IPS DF 4.7 (cell line): ENCODE measurements at regions not wholly inside any gene's neighbourhood (a gene's known extent, or its start where the extent isn't known, plus 50 kb on each side); places are given as distances from the start of the nearest gene placed in this dataset.
"Not testable (repeated sequence)": the region's sequence is repeated elsewhere in the genome, so short reads cannot be mapped to it uniquely, and the experiment has no call there.

Experiments used
- DNase-seq: peaks from one replicate; pipeline ENCODE4 v3.0.0-alpha.2; 2013; ENCODE audit warnings: low spot score; ENCODE audit errors: extremely low read depth

GRCh38 chr6:71199736-71200135, 88.9 kb upstream of the OGFRL1 start:
- no peak for DNase-seq

DNA sequence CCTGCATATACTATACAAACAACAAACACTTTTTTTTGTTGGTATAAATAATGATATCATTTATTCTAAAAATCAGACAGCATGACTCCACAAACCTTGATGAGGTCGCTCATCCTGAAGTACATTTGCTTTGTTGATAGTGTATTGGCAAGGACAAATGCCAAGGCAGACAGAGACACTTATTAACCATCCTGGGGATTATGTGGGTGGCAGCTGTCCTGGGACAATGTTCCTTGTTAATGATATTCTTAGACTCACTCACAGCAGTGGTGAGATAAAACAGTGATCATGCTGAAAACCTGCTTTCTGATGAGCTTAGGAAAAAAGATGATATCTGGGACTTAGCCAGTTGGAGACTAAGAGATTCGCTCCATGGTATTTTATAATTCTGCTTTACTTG, 85.4 kb upstream of the OGFRL1 start:
- DNase-seq = no peak

DNA sequence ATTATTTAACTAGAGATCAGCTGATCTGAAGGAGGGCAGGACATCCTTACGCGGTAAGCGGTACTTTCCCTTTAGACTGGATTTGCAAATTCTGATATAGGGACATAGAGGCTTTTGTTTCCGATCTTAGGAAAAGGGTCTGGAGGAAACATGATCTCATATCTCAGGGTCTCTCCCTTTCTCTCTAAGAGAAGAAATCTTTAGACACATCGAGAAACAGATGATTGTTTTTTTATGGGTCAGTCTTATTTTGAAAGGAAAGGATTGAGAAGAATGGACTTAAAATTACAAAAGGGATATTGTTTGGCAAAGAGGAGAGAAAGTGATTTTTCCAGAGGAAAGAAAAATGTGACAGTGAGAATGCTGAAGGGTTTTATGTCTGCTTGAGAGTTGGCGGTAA, 83.9 kb upstream of the OGFRL1 start:
- DNase-seq = no peak

DNA sequence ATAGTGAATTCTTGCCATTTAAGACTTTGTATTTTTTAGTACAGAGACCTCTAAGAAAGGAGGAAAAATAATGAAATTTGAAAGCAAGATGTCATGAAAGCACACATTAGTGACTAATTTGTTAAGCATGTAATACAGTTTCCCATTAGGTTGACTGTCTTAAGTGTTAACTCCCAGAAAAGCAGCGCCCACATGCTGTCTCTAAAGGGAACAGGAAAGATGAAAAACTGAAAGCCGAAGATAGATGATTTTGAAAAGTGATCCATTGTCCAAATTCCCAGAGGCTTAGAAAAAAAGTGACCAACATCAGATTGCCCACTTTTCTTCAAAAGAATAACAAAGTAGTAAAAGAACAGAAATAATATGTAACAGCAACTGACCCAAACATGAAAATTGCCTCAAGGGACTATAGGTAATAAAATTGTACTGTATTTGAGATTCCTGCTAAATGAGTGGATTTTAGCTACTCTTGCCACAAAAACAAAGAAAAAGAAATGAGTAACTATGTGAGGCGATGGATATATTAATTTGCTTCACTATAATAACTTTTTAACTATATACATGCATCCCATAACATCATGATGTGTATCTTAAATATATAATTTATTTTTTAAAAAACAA, 83.2 kb upstream of the OGFRL1 start:
- DNase-seq = no peak

DNA sequence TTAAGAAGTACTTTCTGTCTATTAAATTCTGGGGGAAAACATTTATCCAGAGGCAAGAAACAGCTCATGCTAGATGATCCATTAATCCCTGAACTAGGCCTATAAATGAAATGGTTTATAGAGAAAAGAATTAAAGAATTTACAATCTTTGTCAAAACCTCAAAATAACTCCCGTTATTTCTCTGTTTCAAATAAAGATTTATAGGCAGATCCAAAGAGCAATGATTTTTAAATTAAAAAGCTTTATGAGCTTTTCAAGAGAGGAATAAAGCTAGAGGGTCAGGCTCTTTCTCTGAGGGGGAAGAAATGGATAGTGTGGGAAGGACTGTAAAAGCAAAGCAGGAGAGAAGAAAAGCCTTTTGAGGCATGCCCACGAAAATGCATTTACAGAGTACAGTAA, 82.5 kb upstream of the OGFRL1 start:
- no peak for DNase-seq

GRCh38 chr6:71209206-71209605, 79.4 kb upstream of the OGFRL1 start:
- DNase-seq = no peak

DNA sequence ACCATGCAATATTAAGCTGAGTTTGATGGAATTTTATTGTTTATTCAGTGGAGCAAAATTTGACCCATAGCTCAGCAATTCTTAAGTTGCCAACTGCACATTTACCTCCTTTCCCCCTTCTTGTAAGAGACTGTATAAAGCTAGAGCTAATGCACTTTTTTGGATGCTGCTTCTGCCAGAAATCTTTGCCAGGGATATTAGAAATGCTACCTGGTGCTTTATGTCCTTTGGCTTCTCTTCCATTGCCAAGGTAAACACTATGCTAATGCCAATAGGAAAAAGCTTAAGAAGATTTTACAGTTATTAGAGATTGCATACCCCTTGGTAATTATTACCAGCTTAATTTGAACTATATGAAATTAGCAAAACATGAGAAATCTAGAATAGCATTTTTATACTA, 79.0 kb upstream of the OGFRL1 start:
- no peak for DNase-seq

DNA sequence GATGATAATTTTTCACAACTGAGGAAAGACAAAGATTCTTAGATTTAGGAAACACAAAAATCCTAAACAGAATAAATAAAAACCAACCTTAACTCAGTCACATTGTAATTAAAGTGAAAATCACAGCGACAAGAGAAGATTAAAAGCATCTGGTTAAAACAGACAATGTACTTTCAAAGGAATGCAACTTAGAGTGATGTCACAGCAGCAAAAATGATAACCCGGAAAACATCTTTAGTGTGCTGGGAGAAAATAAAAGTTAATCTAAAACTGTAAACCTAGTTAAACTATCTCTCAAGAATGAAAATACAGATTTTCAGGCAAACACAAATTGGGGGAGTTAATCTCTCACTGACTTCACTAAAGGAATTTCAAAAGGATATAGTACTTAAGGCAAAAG, 76.8 kb upstream of the OGFRL1 start:
- DNase-seq = no peak

DNA sequence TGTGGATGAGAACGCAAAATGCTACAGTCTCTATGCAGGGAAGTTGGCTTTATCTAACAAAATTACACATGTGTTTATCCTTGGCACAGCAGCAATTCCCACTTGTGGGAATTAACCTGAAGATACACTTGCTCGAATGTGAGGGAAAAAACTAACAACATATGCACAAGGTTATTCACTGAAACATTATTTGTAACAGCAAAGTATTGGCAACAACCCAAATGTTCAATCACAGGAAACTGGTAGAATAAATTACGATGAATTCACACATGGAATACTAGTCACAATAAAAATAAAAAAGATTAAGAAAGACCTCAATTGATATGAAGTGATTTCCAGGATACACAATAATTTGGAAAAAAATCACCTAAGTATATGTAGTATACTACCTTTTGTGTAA, 68.1 kb upstream of the OGFRL1 start:
- DNase-seq = no peak

DNA sequence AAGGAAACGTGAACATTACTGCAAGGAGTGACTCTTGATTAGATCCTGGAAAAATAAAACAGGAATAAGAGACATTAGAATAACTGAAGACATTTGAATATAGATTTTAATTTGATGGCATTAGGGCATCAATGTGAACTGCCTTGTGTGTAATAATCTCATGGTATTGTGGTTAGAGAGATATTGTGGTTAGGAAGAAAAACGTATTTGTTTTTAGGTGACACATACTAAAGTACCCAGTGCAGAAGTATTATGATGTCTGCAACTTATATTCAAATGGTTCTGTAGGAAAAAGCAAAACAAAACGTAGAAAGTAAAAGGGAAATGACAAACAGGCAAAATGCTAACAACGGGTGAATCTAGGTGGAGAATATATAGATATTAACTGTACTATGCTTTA, 65.9 kb upstream of the OGFRL1 start:
- DNase-seq = no peak

GRCh38 chr6:71224011-71224410, 64.6 kb upstream of the OGFRL1 start:
- DNase-seq = no peak

DNA sequence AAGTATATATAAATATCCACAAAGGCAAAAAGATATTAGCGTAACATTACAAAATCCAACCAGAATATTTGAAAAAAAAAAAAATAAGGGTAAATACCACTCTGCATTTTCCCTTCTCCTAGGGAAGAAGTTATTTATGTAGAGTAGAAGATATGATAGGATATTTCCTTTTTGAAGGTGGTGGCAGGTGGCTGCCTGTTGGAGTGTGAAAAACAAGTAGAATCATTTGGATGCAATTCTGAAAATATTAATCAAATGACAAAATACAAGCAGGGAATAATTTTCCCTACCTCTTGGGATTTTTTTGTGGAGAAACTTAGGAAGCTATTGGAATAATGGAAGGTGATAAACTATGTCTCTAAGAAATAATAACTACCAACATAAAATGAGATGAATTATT, 62.5 kb upstream of the OGFRL1 start:
- no peak for DNase-seq

DNA sequence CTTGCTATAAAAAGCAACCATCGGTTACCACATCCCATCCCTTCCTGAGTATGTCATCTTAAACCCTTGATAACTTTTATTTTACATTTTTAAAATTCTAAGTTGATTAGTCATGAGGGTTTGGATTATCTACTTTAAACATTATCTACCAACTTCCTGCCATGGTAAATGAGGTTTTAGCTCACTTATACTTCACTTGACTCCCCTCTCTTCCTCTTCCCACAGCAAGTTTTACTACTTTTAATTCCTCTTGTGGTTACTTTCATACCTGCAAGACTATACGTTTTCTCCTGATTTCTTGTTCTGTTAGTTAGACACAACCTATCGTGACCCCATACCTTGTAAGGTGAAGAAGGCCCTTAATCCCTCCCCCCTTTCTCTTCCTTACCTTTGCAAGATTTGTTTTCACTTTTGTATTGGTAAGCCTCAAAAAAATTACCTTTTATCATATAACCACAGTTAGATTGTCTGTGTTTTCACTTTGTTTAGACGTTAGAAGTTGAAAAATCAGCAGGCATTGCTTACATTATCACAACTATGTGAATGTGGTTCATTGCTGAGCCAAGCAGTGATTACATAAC, 60.1 kb upstream of the OGFRL1 start:
- DNase-seq = no peak

DNA sequence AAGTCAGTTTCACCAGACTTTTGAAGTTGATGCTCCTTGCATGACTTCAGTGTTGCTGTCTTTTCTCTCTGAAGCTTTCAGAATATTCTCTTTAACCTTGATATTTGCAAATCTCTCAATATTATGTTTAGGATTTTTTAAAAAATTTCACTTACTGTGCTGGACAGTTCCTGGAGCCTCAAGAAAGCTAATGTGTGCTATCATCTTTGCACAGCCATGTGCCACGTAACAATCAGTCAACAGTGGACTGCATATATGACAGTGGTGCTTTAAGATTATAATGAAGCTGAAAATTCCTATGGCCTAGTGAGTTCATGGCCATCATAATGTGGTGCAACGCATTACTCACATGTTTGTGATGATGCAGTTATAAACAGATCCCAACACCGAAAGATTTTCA, 59.1 kb upstream of the OGFRL1 start:
- DNase-seq = no peak

DNA sequence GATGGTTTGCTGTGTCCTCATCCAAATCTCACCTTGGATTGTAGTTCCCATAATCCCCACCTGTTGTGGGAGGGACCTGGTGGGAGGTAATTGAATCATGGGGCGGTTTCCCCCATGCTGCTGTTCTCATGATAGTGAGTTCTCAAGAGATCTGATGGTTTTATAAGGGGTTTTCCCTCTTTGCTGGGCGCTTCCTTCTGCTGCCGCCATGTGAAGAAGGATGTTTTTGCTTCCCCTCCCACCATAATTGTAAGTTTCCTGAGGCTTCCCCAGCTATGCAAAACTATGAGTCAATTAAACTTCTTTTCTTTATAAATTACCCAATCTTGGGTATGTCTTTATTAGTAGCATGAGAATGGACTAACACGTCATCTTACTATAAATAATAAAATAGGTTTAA, 55.7 kb upstream of the OGFRL1 start:
- not testable (repeated sequence) for DNase-seq

- DNase-seq = no peak
These were observed 51.6 kb upstream of the OGFRL1 start for GRCh38 chr6:71236926-71237434.

- DNase-seq = no peak
These were observed 50.3 kb upstream of the OGFRL1 start for GRCh38 chr6:71238351-71238750.
